ENCODE measurements at regions not wholly inside any gene's neighbourhood (a gene's known extent, or its start where the extent isn't known, plus 50 kb on each side); places are given as distances from the start of the nearest gene placed in this dataset.

- DNase-seq (no peak), ATAC-seq (ENCODE audit: low FRiP score) (no peak)
- Histone ChIP-seq H3K4me3 (ENCODE audit: low read length in 2 of 2) (no peak overlapping the region), H3K27ac (ENCODE audit: low read depth in 1 of 2, low read length in 2 of 2) (no peak overlapping the region), H3K9me3 (ENCODE audit: control insufficient read depth, low read length) (no peaks in the 10 kb centered on the region), H3K36me3 (ENCODE audit: control insufficient read depth in 1 of 2, insufficient read depth in 2 of 2, low read length in 1 of 2) (no peaks in the 10 kb centered on the region), H3K4me1 (ENCODE audit: control insufficient read depth in 1 of 2, insufficient read depth in 2 of 2, low read length in 2 of 2) (no peaks in the 10 kb centered on the region), H3K27me3 (ENCODE audit: control insufficient read depth in 1 of 2, insufficient read depth in 2 of 2, low read length in 1 of 2) (no peaks in the 10 kb centered on the region)
- WGBS, 2 donors, result 83 to 86% methylated on average over 1 of the region's 1 CpG
- intact Hi-C loops (cut with DNase I), result no loop called here
Measured at GRCh38 chr4:84176016-84176415, 323.1 kb downstream of the NKX6-1 start.

- Histone ChIP-seq H3K27ac (ENCODE audit: low read depth in 1 of 2, low read length in 2 of 2) (no peak overlapping the region), H3K27me3 (ENCODE audit: control insufficient read depth in 1 of 2, insufficient read depth in 2 of 2, low read length in 1 of 2) (no peaks in the 10 kb centered on the region), H3K9me3 (ENCODE audit: control insufficient read depth, low read length) (no peaks in the 10 kb centered on the region), H3K4me3 (ENCODE audit: low read length in 2 of 2) (no peak overlapping the region), H3K4me1 (ENCODE audit: control insufficient read depth in 1 of 2, insufficient read depth in 2 of 2, low read length in 2 of 2) (no peaks in the 10 kb centered on the region), H3K36me3 (ENCODE audit: control insufficient read depth in 1 of 2, insufficient read depth in 2 of 2, low read length in 1 of 2) (no peaks in the 10 kb centered on the region)
- intact Hi-C loops (cut with DNase I), result no loop called here
- DNase-seq (no peak), ATAC-seq (ENCODE audit: low FRiP score) (no peak)
- WGBS, 2 donors, result 88 to 91% methylated on average over 1 of the region's 1 CpG
Measured at GRCh38 chr4:84171871-84172270, 327.2 kb downstream of the NKX6-1 start.

GRCh38 chr4:84167564-84167963 is 331.5 kb downstream of the NKX6-1 start:
- WGBS, 2 donors, result 39 to 40% methylated on average over 4 of the region's 4 CpGs
- H3K27me3 ChIP-seq (ENCODE audit: control insufficient read depth in 1 of 2, insufficient read depth in 2 of 2, low read length in 1 of 2), result no peaks in the 10 kb centered on the region
- no peak overlapping the region for H3K27ac ChIP-seq (ENCODE audit: low read depth in 1 of 2, low read length in 2 of 2)
- no peak overlapping the region for H3K4me3 ChIP-seq (ENCODE audit: low read length in 2 of 2)
- DNase-seq, result no peak
- intact Hi-C loops (cut with DNase I), result no loop called here
- H3K9me3 ChIP-seq (ENCODE audit: control insufficient read depth, low read length), result no peaks in the 10 kb centered on the region
- H3K36me3 ChIP-seq (ENCODE audit: control insufficient read depth in 1 of 2, insufficient read depth in 2 of 2, low read length in 1 of 2), result no peaks in the 10 kb centered on the region
- no peaks in the 10 kb centered on the region for H3K4me1 ChIP-seq (ENCODE audit: control insufficient read depth in 1 of 2, insufficient read depth in 2 of 2, low read length in 2 of 2)
- ATAC-seq (ENCODE audit: low FRiP score), result no peak

- Histone ChIP-seq H3K27ac (ENCODE audit: low read depth in 1 of 2, low read length in 2 of 2) (no peak overlapping the region), H3K9me3 (ENCODE audit: control insufficient read depth, low read length) (no peaks in the 10 kb centered on the region), H3K27me3 (ENCODE audit: control insufficient read depth in 1 of 2, insufficient read depth in 2 of 2, low read length in 1 of 2) (peaks cover 0 to 2% of the 10 kb centered on the region in 2 donors), H3K36me3 (ENCODE audit: control insufficient read depth in 1 of 2, insufficient read depth in 2 of 2, low read length in 1 of 2) (no peaks in the 10 kb centered on the region), H3K4me3 (ENCODE audit: low read length in 2 of 2) (no peak overlapping the region), H3K4me1 (ENCODE audit: control insufficient read depth in 1 of 2, insufficient read depth in 2 of 2, low read length in 2 of 2) (no peaks in the 10 kb centered on the region)
- intact Hi-C loops (cut with DNase I), result no loop called here
- DNase-seq (no peak), ATAC-seq (ENCODE audit: low FRiP score) (no peak)
Measured at GRCh38 chr4:84167093-84167492, 332.0 kb downstream of the NKX6-1 start.

GRCh38 chr4:84166486-84166885 is 332.6 kb downstream of the NKX6-1 start:
- Histone ChIP-seq H3K4me1 (ENCODE audit: control insufficient read depth in 1 of 2, insufficient read depth in 2 of 2, low read length in 2 of 2) (no peaks in the 10 kb centered on the region), H3K9me3 (ENCODE audit: control insufficient read depth, low read length) (no peaks in the 10 kb centered on the region), H3K4me3 (ENCODE audit: low read length in 2 of 2) (no peak overlapping the region), H3K27me3 (ENCODE audit: control insufficient read depth in 1 of 2, insufficient read depth in 2 of 2, low read length in 1 of 2) (peaks cover 0 to 2% of the 10 kb centered on the region in 2 donors), H3K36me3 (ENCODE audit: control insufficient read depth in 1 of 2, insufficient read depth in 2 of 2, low read length in 1 of 2) (no peaks in the 10 kb centered on the region), H3K27ac (ENCODE audit: low read depth in 1 of 2, low read length in 2 of 2) (no peak overlapping the region)
- WGBS, 2 donors, result 91 to 96% methylated on average over 1 of the region's 1 CpG
- ATAC-seq (ENCODE audit: low FRiP score) (no peak), DNase-seq (no peak)
- intact Hi-C loops (cut with DNase I), result no loop called here

GRCh38 chr4:84164201-84164600 is 334.9 kb downstream of the NKX6-1 start:
- Histone ChIP-seq H3K36me3 (ENCODE audit: control insufficient read depth in 1 of 2, insufficient read depth in 2 of 2, low read length in 1 of 2) (no peaks in the 10 kb centered on the region), H3K27ac (ENCODE audit: low read depth in 1 of 2, low read length in 2 of 2) (no peak overlapping the region), H3K4me3 (ENCODE audit: low read length in 2 of 2) (no peak overlapping the region), H3K27me3 (ENCODE audit: control insufficient read depth in 1 of 2, insufficient read depth in 2 of 2, low read length in 1 of 2) (peaks cover 0 to 2% of the 10 kb centered on the region in 2 donors), H3K9me3 (ENCODE audit: control insufficient read depth, low read length) (no peaks in the 10 kb centered on the region), H3K4me1 (ENCODE audit: control insufficient read depth in 1 of 2, insufficient read depth in 2 of 2, low read length in 2 of 2) (no peaks in the 10 kb centered on the region)
- no peak for ATAC-seq (ENCODE audit: low FRiP score)
- no peak for DNase-seq
- intact Hi-C loops (cut with DNase I), result no loop called here
- WGBS, 2 donors, result 79 to 82% methylated on average over 4 of the region's 4 CpGs

GRCh38 chr4:84159762-84160161 is 339.3 kb downstream of the NKX6-1 start:
- no peak overlapping the region for H3K27ac ChIP-seq (ENCODE audit: low read depth in 1 of 2, low read length in 2 of 2)
- WGBS, 2 donors, result 1 to 3% methylated on average over 5 of the region's 5 CpGs
- intact Hi-C loops (cut with DNase I), result no loop called here

GRCh38 chr4:84158670-84159069 is 340.4 kb downstream of the NKX6-1 start:
- no peaks in the 10 kb centered on the region for H3K4me1 ChIP-seq (ENCODE audit: control insufficient read depth in 1 of 2, insufficient read depth in 2 of 2, low read length in 2 of 2)
- 73 to 81% methylated on average over 5 of the region's 5 CpGs for WGBS, 2 donors

More at GRCh38 chr4:84159762-84160161, 339.3 kb downstream of the NKX6-1 start:
- H3K9me3 ChIP-seq (ENCODE audit: control insufficient read depth, low read length), result no peaks in the 10 kb centered on the region
- H3K27me3 ChIP-seq (ENCODE audit: control insufficient read depth in 1 of 2, insufficient read depth in 2 of 2, low read length in 1 of 2), result peaks cover 0 to 2% of the 10 kb centered on the region in 2 donors
- ATAC-seq (ENCODE audit: low FRiP score) (no peak), DNase-seq (no peak)
- H3K36me3 ChIP-seq (ENCODE audit: control insufficient read depth in 1 of 2, insufficient read depth in 2 of 2, low read length in 1 of 2), result no peaks in the 10 kb centered on the region
- no peaks in the 10 kb centered on the region for H3K4me1 ChIP-seq (ENCODE audit: control insufficient read depth in 1 of 2, insufficient read depth in 2 of 2, low read length in 2 of 2)
- H3K4me3 ChIP-seq (ENCODE audit: low read length in 2 of 2), result no peak overlapping the region

GRCh38 chr4:84151574-84151973 is 347.5 kb downstream of the NKX6-1 start:
- 40 to 50% methylated on average over 2 of the region's 2 CpGs for WGBS, 2 donors
- no peak overlapping the region for H3K27ac ChIP-seq (ENCODE audit: low read depth in 1 of 2, low read length in 2 of 2)
- intact Hi-C loops (cut with DNase I), result no loop called here
- H3K36me3 ChIP-seq (ENCODE audit: control insufficient read depth in 1 of 2, insufficient read depth in 2 of 2, low read length in 1 of 2), result no peaks in the 10 kb centered on the region
- no peaks in the 10 kb centered on the region for H3K27me3 ChIP-seq (ENCODE audit: control insufficient read depth in 1 of 2, insufficient read depth in 2 of 2, low read length in 1 of 2)
- no peak for ATAC-seq (ENCODE audit: low FRiP score)
- H3K9me3 ChIP-seq (ENCODE audit: control insufficient read depth, low read length), result no peaks in the 10 kb centered on the region
- no peak for DNase-seq
- H3K4me3 ChIP-seq (ENCODE audit: low read length in 2 of 2), result no peak overlapping the region
- H3K4me1 ChIP-seq (ENCODE audit: control insufficient read depth in 1 of 2, insufficient read depth in 2 of 2, low read length in 2 of 2), result no peaks in the 10 kb centered on the region

More at GRCh38 chr4:84158670-84159069, 340.4 kb downstream of the NKX6-1 start:
- no peaks in the 10 kb centered on the region for H3K9me3 ChIP-seq (ENCODE audit: control insufficient read depth, low read length)
- intact Hi-C loops (cut with DNase I), result no loop called here
- H3K27me3 ChIP-seq (ENCODE audit: control insufficient read depth in 1 of 2, insufficient read depth in 2 of 2, low read length in 1 of 2), result peaks cover 0 to 2% of the 10 kb centered on the region in 2 donors
- no peaks in the 10 kb centered on the region for H3K36me3 ChIP-seq (ENCODE audit: control insufficient read depth in 1 of 2, insufficient read depth in 2 of 2, low read length in 1 of 2)
- no peak for DNase-seq
- H3K27ac ChIP-seq (ENCODE audit: low read depth in 1 of 2, low read length in 2 of 2), result no peak overlapping the region
- no peak for ATAC-seq (ENCODE audit: low FRiP score)
- H3K4me3 ChIP-seq (ENCODE audit: low read length in 2 of 2), result no peak overlapping the region

Data from aorta (tissue), 5 donors.